HepG2 (cell line): ENCODE measurements at regions not wholly inside any gene's neighbourhood (a gene's known extent, or its start where the extent isn't known, plus 50 kb on each side); places are given as distances from the start of the nearest gene placed in this dataset.

ENCODE experiments used
- ATAC-seq: fragments of 200-7000 bp; cut with Tn5 transposase; 3 replicates; pipeline ENCODE4 v1.9.1; 2020; ENCODE audit warnings: mild to moderate bottlenecking, moderate library complexity
- BruUV-seq: library from RNA; stranded (reverse); fragments of 400-500 nt; replicated peaks from 2 replicates; lab custom pipeline; 2021; lab: Mats Ljungman, UMichigan
- CTCF ChIA-PET: fragments of 300-600 bp; formaldehyde crosslinking; extraction: SDS; loops from one replicate; lab custom pipeline; 2021; ENCODE audit warnings: low total read pairs, inconsistent platforms, low intra/inter-chr PET ratio; lab: Yijun Ruan, JAX
- POLR2A ChIA-PET: fragments of 350-600 bp; sonication (Branson Sonifier 250); formaldehyde crosslinking; loops from one replicate; lab custom pipeline; 2020; ENCODE audit warnings: antibody characterized with exemption, inconsistent platforms; lab: Yijun Ruan, JAX
- DNase-seq: peaks from one replicate; pipeline ENCODE4 v3.0.0-alpha.2; 2015; ENCODE audit warnings: low spot score
- FAIRE-seq: peaks from 3 replicates; lab custom pipeline; 2011; peaks lifted over from hg19 to GRCh38; lab: Jason Lieb, UNC
- H2AFZ ChIP-seq: one replicate; pipeline ENCODE4 v1.6.1; 2011; ENCODE audit warnings: low read length, inconsistent platforms
- H3K27ac ChIP-seq: fragments of 300-600 bp; 3 replicates; pipeline ENCODE4 v1.8.0; 2011; ENCODE audit warnings: mixed run types, mild to moderate bottlenecking, mixed read lengths, low read length, inconsistent platforms; ENCODE audit not compliant: insufficient read depth; ENCODE audit errors: extremely low read length
- H3K27me3 ChIP-seq, 2 experiments: fragments of 200-600 bp in 1 of 2; 2 replicates in 1 of 2; 3 replicates in 1 of 2; pipeline versions ENCODE4 v1.6.0 to v1.8.0; 2011; ENCODE audit warnings: low read length in 2 of 2, mild to moderate bottlenecking in 2 of 2, moderate library complexity in 2 of 2, inconsistent platforms in 1 of 2; ENCODE audit not compliant: insufficient read depth in 2 of 2, control insufficient read depth in 1 of 2
- H3K36me3 ChIP-seq, 2 experiments: fragments of 200-600 bp in 1 of 2; replicated peaks in 1 of 2; 2 replicates in 1 of 2; 3 replicates in 1 of 2; pipeline versions ENCODE4 v1.5.1 to v1.8.0; 2011; ENCODE audit warnings: low read length in 2 of 2, inconsistent platforms in 1 of 2; ENCODE audit not compliant: insufficient read depth in 2 of 2, control insufficient read depth in 1 of 2
- H3K4me1 ChIP-seq: 2 replicates; pipeline ENCODE4 v1.5.1; 2012; ENCODE audit warnings: low read length, inconsistent platforms; ENCODE audit not compliant: insufficient read depth
- H3K4me2 ChIP-seq: 2 replicates; pipeline ENCODE4 v1.6.0; 2011; ENCODE audit warnings: low read depth, low read length, inconsistent platforms
- H3K4me3 ChIP-seq, 3 experiments: fragments of 200-600 bp in 1 of 3; sonication (generic), shearing (Covaris generic) in 1 of 3; replicated peaks in 1 of 3; 2 replicates each; pipeline ENCODE4 v1.5.1; 2011 to 2016; ENCODE audit warnings: low read length in 3 of 3, inconsistent platforms in 2 of 3, low read depth in 2 of 3, mild to moderate bottlenecking in 2 of 3, control low read depth in 1 of 3, mixed read lengths in 1 of 3; ENCODE audit not compliant: insufficient read depth in 1 of 3
- H3K79me2 ChIP-seq: one replicate; pipeline ENCODE4 v1.6.1; 2011; ENCODE audit warnings: low read length, inconsistent platforms; ENCODE audit not compliant: insufficient read depth
- H3K9ac ChIP-seq: 2 replicates; pipeline ENCODE4 v1.6.0; 2011; ENCODE audit warnings: mild to moderate bottlenecking, low read depth, low read length, inconsistent platforms; ENCODE audit not compliant: insufficient read depth
- H3K9me3 ChIP-seq: 2 replicates; pipeline ENCODE4 v1.5.1; 2012; ENCODE audit warnings: mild to moderate bottlenecking, low read length
- H4K20me1 ChIP-seq: 2 replicates; pipeline ENCODE4 v1.6.0; 2011; ENCODE audit warnings: inconsistent platforms, mild to moderate bottlenecking, low read length, moderate library complexity; ENCODE audit not compliant: insufficient read depth
- BRCA1 ChIP-seq: sonication (generic); formaldehyde crosslinking; IDR thresholded peaks from 2 replicates; pipeline ENCODE4 v1.4.0; 2020; ENCODE audit warnings: missing genetic modification reagents
- NFRKB ChIP-seq: fragments of 450-650 bp; IDR thresholded peaks from 2 replicates; pipeline ENCODE4 v1.6.1; 2017
- PITX1 ChIP-seq: sonication (generic); formaldehyde crosslinking; IDR thresholded peaks from 2 replicates; pipeline ENCODE4 v1.5.1; 2020; ENCODE audit warnings: mild to moderate bottlenecking, missing genetic modification reagents
- SKI ChIP-seq: fragments of 450-650 bp; IDR thresholded peaks from one replicate; pipeline ENCODE4 v1.6.1; 2018; ENCODE audit warnings: mild to moderate bottlenecking; ENCODE audit not compliant: partially characterized antibody
- ZNF761 ChIP-seq: sonication (generic); formaldehyde crosslinking; conservative IDR thresholded peaks from 2 replicates; pipeline ENCODE4 v1.4.0; 2020; ENCODE audit warnings: mild to moderate bottlenecking, missing genetic modification reagents
- ZNF83 ChIP-seq: sonication (generic); formaldehyde crosslinking; IDR thresholded peaks from 2 replicates; pipeline ENCODE4 v1.4.0; 2020; ENCODE audit warnings: missing genetic modification reagents, mild to moderate bottlenecking, borderline replicate concordance
- WGBS: methylation state at CpG from one replicate; pipeline ENCODE4 v1.1.6; 2017; ENCODE audit warnings: low lambda C conversion rate; 5-methylcytosine and 5-hydroxymethylcytosine counted together
- in situ Hi-C: cut with HindIII; loops from 2 replicates; pipeline ENCODE4 v1.10.0; 2017; ENCODE audit warnings: low pct_unique_long_range_greater_than_20kb; ENCODE audit not compliant: extremely low pct_ligation_motif_present
- intact Hi-C: fragments of 100-400 bp; cut with micrococcal nuclease; formaldehyde crosslinking; loops from one replicate; pipeline ENCODE4 v1.10.0; 2022; ENCODE audit not compliant: unreplicated experiment

DNA sequence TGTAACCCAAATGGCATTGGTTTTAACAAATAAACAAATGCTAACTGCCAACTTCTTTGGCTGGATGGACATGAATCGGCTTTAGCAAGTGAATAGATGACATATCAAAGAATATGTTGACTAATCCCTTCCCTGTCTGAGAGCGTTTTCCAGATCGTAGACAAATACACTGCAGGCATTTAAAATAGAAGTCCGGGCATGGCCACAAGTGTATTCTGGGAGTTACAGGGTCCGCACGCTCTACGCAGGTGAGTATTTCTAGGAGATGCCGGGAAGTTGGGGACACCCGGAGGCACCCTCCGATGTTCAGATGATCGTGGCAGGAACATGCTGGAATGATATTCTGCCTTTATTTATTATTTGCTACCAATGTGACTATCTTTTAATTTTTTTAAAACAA, 53.2 kb upstream of the ZNF536 start:
- peaks cover 0 to 6% of the 10 kb centered on the region in 2 experiments; a peak in 2 of 5 replicates for H3K27me3 ChIP-seq
- POLR2A ChIA-PET: no interaction called here
- no peak for TF ChIP-seq BRCA1
- TF ChIP-seq ZNF83: no peak
- no peak for TF ChIP-seq SKI
- no peak for TF ChIP-seq NFRKB
- TF ChIP-seq, all 625 proteins: peak for 0
- H2AFZ ChIP-seq: no peak overlapping the region
- no peaks in the 10 kb centered on the region for H4K20me1 ChIP-seq
- BruUV-seq: no TSS peak
- peaks cover 9% of the 10 kb centered on the region for H3K4me1 ChIP-seq
- H3K79me2 ChIP-seq: no peaks in the 10 kb centered on the region
- no peaks in the 10 kb centered on the region for H3K36me3 ChIP-seq
- CTCF ChIA-PET: no interaction called here
- no peaks in the 10 kb centered on the region for H3K9me3 ChIP-seq
- H3K4me3 ChIP-seq: no peak overlapping the region
- FAIRE-seq: no peak
- DNase-seq: no peak
- H3K9ac ChIP-seq: no peak overlapping the region
- intact Hi-C loops: no loop called here
- WGBS: 44% methylated on average over 8 of the region's 11 CpGs
- ATAC-seq: no peak
- H3K4me2 ChIP-seq: no peak overlapping the region
- no peak overlapping the region for H3K27ac ChIP-seq
- in situ Hi-C loops: no loop called here

DNA sequence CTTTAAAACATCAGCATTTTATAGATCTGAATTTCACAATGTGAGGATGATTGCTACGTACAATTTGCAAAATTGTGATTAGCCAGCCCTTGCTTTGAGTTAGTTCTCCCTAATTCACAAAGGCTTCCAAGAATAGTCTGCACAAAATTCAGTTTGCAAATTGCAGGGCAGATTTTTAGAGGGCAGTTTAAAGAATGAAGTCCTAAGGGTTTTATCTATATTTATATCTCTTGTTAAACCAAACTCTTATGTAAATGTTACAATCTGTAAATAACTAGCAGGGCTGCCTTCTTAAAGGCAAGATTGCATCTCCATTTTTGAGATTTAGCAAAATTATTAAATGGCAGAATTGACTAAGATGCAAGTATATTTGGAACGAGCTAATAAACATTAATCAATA, 52.8 kb upstream of the ZNF536 start:
- intact Hi-C loops: no loop called here
- no peaks in the 10 kb centered on the region for H4K20me1 ChIP-seq
- no peak overlapping the region for H3K4me2 ChIP-seq
- peaks cover 0 to 6% of the 10 kb centered on the region in 2 experiments; a peak in 2 of 5 replicates for H3K27me3 ChIP-seq
- POLR2A ChIA-PET: no interaction called here
- H3K36me3 ChIP-seq: no peaks in the 10 kb centered on the region
- BruUV-seq: no TSS peak
- no peak for DNase-seq
- WGBS: 6% methylated on average over 2 of the region's 2 CpGs
- H2AFZ ChIP-seq: no peak overlapping the region
- H3K4me3 ChIP-seq: no peak overlapping the region
- no peak for ATAC-seq
- FAIRE-seq: no peak
- no peak for TF ChIP-seq ZNF761 (CRISPR knock-in tag)
- no peak for TF ChIP-seq PITX1
- no peaks in the 10 kb centered on the region for H3K9me3 ChIP-seq
- H3K27ac ChIP-seq: no peak overlapping the region
- peaks cover 4% of the 10 kb centered on the region for H3K4me1 ChIP-seq
- CTCF ChIA-PET: no interaction called here
- no peak overlapping the region for H3K9ac ChIP-seq
- no peaks in the 10 kb centered on the region for H3K79me2 ChIP-seq
- in situ Hi-C loops: no loop called here
